GM06990 (cell line): ENCODE measurements at regions not wholly inside any gene's neighbourhood (a gene's known extent, or its start where the extent isn't known, plus 50 kb on each side); places are given as distances from the start of the nearest gene placed in this dataset.
A peak's percentile ranks its signal among the peaks of the same experiment; 100 is the strongest.

ENCODE experiments used
- DNase-seq: peaks from one replicate; pipeline ENCODE4 v3.0.0-alpha.2; 2011; ENCODE audit not compliant: insufficient read length; ENCODE audit errors: extremely low read depth
- H3K27me3 ChIP-seq: replicated peaks from 2 replicates; pipeline ENCODE4 v1.6.0; 2011; ENCODE audit warnings: low read length; ENCODE audit not compliant: control insufficient read depth, insufficient read depth
- H3K36me3 ChIP-seq: 2 replicates; pipeline ENCODE4 v1.5.1; 2011; ENCODE audit warnings: low read length; ENCODE audit not compliant: control insufficient read depth, insufficient read depth
- H3K4me3 ChIP-seq: replicated peaks from 2 replicates; pipeline ENCODE4 v1.5.1; 2011; ENCODE audit warnings: low read depth, mild to moderate bottlenecking, control low read depth, low read length
- CTCF ChIP-seq: IDR thresholded peaks from 2 replicates; pipeline ENCODE4 v1.5.1; 2011; ENCODE audit warnings: low read length, control low read depth, mild to moderate bottlenecking, inconsistent platforms; ENCODE audit not compliant: insufficient read depth, poor library complexity, severe bottlenecking

- TF ChIP-seq CTCF, result no peak
- Histone ChIP-seq H3K4me3 (no peak overlapping the region), H3K27me3 (no peaks in the 10 kb centered on the region), H3K36me3 (no peaks in the 10 kb centered on the region)
- no peak for DNase-seq
Measured at GRCh38 chr3:4897765-4898453, 81.3 kb upstream of the BHLHE40 start.

- no peak for TF ChIP-seq CTCF
- Histone ChIP-seq H3K36me3 (no peaks in the 10 kb centered on the region), H3K27me3 (no peaks in the 10 kb centered on the region), H3K4me3 (no peak overlapping the region)
- DNase-seq, result peak; percentile 63
Measured at GRCh38 chr3:4898454-4899313, 80.6 kb upstream of the BHLHE40 start.

GRCh38 chr3:4899710-4900109 lies 79.5 kb upstream of the BHLHE40 start:
- no peak for TF ChIP-seq CTCF
- H3K27me3 ChIP-seq, result no peaks in the 10 kb centered on the region
- no peaks in the 10 kb centered on the region for H3K36me3 ChIP-seq
- no peak overlapping the region for H3K4me3 ChIP-seq
- DNase-seq, result no peak

GRCh38 chr3:4900298-4900697 lies 78.9 kb upstream of the BHLHE40 start:
- no peak for DNase-seq
- no peak overlapping the region for H3K4me3 ChIP-seq
- no peaks in the 10 kb centered on the region for H3K36me3 ChIP-seq
- H3K27me3 ChIP-seq, result no peaks in the 10 kb centered on the region
- TF ChIP-seq CTCF, result no peak

GRCh38 chr3:4904811-4905695 lies 74.2 kb upstream of the BHLHE40 start:
- TF ChIP-seq CTCF, result no peak
- DNase-seq, result no peak
- Histone ChIP-seq H3K36me3 (no peaks in the 10 kb centered on the region), H3K4me3 (no peak overlapping the region), H3K27me3 (no peaks in the 10 kb centered on the region)
